ENCODE measurements at regions not wholly inside any gene's neighbourhood (a gene's known extent, or its start where the extent isn't known, plus 50 kb on each side); places are given as distances from the start of the nearest gene placed in this dataset.
"Not testable (repeated sequence)": the region's sequence is repeated elsewhere in the genome, so short reads cannot be mapped to it uniquely, and the experiment has no call there.

DNA sequence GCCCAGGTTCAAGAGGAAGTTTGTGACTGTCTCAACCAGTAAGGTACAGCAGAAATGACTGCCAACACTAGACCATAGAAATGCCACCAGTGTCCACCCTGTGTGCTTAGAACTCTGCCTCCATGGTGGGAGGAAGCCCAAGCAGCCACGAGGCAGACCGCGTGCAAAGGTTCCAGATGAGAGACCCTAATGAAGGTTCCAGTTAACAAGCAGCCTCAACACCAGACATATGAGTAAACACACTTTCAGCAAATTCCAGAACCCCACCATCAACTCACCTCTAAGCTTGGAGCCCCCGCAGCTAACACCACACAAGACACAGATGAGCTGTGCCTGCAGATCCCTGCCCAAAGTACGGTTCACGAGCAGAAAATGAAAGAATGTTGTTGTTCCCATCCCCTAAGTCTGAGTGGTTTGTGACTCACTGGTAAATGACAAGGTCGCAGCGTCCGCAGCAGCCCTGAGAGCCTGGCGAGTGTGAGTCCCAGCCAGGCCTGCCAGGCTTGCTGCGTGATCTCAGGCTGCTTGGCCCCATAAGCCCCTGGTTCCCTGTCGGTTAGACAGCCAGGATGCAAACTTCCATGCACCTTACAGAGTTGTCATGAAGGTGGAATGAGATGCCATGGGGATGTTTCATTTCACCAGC is 193.7 kb downstream of the C16orf95 start:
- DNase-seq: no peak

DNA sequence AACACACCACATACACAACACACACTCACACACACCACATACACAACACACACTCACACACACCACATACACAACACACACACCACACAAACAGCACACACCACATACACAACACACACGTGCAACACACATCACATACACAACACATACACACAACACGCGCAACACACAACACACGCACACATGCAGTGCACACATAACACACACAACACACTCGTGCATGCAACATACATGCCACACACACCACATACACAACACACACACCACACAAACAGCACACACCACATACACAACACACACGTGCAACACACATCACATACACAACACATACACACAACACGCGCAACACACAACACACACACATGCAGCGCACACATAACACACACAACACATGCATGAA is 192.8 kb downstream of the C16orf95 start:
- DNase-seq: not testable (repeated sequence)

DNA sequence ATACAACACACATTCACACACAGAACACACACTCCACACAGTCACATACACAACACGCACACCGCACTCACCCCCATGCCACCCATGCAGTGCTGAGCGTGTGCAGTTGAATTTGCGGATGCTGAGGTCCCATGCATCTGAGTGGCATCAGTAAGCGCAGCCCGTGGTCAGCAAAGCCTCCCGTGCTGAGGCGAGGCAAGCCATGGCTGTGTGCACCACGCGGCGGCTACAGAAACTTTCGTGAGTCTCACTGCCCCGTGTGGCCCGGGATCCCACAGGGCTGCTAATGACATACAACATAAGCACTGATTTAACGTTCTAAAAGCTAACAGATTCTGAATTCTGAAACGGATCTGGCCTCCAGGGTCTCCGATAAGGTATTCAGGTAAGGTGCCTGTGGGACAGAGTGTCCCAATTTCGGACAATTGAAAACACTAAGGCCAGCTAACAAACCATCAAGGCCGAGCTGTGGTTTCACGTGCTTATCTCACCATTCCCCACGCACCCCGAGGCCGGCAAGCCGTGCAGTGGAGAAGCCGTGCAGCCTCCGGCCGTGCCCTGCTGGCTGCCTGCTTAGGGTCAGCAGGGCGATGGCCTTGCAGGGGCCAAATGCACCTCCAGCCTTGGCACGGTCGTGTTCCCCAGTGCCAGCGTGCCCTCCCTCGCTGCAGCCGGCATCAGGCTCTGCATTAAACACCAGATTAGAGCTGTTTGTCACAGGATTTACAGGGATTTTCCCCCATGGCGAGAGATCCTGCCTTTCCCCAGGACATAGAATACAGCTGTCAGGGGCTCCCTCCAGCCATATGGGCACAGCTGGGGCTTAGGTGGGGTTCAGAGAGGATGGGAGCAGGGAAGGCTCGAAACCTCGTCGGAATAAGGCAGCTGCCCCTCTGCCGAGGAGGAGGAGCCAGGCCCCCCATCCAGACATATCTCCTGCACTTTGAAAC is 191.7 kb downstream of the C16orf95 start:
- DNase-seq: no peak

DNA sequence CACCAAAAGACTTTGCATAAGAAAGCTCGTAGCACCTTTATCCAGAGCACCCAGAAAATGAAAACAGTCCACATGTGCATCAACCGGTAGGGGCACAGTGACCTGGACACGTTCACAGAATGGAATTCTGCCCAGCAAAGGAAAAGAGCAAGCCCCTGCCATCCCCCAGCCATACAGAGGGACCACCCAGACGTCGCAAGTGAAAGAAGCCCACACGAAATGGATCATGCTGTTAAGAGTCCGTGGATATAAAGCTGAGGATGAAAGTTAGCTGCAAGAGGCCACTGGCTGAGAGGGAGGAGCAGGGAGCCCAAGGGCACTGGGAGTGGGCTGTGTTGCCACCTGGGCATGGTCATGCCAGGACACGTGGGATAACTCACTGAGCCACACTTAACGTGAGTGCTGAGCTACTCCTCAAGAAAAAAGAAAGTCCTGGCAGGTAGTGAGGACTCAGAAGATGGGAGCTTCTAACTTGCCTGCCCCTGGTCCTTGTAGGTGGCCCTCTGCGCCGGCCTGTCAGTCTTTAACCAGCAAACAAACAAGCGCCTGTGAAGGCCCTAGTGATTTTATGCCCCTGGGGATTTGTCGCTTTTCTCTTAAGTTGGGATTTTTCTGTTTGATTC is 190.7 kb downstream of the C16orf95 start:
- DNase-seq: no peak

DNA sequence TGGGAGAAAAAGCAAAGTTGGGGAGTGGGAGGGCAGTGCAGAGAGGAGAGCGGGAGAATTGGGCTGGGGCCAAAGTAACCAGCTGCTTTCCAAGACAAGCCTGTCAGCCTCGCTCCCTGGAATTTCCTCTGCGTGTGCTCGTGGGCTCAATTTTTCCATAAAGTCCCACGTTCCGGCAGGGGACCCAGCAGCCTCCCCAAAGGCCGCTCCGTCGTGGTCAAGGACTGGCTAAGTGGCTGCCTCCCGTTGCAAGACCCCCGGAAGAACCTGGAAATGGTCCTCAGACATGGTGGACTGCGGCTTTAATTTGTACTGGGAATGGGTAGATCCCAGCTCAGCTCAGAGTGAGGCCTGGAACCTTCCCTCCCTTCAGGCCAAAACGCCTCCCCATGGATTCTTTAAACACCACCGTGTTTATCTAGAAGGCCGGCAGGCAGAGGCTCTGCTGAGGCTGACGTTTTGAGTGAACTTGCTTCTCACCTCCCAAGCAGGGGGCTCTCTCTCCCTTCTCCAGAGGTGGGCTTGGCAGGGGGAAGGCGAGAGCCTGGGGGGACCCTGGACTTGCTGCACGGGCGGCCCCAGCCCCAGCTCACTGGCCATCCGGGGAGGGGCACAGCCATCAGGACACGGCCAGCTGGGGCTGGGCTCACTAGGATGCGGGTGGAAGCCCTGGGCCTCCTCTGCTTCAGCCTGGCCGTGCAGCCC is 190.0 kb downstream of the C16orf95 start:
- no peak for DNase-seq

DNA sequence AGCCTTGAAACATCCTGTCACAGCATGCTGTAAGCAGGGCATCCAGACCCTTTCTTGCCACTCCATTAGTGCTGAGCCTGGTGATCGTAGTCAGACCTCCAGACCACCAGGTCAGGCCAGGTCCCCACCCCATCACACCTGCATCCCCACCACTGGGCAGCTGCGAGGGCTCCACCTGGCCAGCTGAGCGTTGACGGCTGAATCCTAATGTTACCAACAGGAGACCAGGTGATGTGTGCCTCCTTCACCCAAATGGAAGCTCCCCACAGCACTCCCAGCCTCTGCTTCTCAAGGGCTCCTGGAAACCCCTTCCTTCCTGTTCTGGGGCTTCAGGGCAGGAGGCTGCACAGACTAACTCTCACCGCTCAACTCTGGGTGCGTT is 189.4 kb downstream of the C16orf95 start:
- no peak for DNase-seq

DNA sequence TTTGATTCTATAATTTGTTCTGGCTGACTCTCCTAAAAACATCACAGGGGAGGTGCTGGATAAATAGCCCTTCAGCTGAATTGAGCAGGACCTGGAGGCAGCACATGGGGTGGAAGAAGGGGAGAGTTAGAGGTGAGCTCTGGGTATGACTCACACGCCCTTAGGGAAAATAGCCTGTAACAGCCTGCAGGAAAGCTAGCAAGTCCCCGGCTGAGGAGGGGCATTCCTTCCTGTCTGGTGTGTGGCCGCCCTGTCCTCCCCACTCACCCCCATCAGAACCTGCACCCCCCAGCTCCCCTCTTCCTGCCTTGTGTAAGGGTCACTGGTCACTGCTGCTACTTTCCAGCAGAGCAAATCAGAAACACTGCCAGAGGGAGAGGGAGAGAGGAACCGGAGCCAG is 187.4 kb downstream of the C16orf95 start:
- no peak for DNase-seq

DNA sequence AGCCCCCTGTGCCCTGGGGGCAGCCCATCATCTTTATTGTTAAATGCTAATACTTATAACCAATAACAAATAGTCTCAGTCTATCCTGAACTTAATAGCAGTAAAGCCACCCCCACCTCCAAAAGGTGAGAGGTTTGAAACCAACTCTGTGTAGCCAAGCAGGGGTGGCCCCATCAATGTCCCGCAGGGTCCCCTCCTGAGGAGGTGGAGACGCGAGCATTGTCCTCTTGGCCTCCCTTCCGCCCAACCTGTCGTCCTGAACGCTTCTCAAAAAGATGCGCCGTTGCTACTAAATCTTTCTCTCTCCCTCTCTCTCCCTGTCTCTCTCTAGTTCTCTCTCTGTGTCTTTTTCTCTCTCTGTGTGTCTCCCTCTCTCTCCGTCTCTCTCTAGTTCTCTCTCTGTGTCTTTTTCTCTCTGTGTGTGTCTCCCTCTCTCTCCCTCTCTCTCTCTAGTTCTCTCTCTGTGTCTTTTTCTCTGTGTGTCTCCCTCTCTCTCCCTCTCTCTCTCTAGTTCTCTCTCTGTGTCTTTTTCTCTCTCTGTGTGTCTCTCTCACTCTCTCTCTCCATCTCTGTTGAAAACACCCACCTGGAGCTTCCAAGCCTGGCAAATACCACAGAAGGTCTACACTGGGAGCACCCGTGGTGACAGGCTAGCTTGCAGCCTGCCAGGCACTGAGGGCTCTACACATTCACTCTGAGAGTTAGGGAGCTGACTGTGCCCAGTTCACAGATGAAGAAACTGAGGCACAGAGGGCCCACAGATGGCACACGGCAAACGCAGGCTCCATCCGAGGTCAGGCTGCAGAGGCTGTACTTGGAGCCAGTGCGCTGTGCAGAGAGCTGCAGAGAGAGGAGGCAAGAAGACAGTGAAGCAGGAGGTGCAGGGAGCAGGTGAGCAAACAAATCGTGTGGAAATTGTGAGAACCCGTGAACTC is 185.9 kb downstream of the C16orf95 start:
- no peak for DNase-seq

DNA sequence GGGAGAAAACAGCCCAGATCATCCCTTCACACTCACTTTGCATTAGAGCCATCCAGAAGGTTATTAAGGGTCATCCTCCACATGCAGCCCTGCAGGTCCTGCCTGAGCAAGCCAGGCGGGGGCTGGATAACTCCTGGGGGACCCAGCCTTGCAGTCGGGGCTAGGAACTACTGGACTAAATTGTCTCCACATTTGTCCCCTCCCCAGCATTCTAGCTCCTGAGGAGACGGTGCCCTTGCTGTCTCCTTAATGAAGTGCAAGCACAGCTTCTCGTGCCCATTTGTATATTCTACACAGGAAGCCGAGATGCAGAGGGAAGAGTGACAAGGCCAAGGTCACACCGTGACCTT is 185.2 kb downstream of the C16orf95 start:
- DNase-seq: no peak

DNA sequence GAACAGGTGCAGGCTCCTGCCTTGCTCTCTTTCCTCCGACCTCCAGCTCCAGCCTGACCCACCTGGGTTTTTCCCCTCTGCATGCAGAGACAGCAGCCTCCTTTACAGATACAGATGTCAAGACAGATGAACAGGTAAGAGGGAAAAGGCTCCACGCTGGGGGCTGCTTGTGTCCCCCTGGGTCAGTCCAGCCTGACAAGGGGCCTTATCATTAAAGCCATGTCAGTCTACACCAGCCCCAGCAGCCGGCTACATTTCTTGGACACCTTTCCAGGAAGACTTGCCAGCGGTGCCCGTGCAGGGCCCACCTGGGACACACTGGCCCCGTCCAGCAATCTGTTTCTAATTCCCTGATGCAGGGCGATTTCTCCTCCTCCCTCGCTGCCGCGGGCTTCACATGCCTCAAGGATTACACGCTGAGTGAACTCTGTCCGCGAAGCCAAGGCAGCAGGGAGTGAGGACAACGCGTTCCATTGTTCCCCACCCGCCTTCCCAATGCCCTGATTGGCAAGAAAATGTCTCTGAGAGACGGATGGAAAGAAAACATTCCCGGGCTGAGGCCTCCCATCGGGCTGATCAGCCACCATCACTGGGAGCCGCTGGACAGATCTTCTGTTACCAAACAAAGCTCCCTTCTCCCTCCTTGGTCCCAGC is 184.7 kb downstream of the C16orf95 start:
- no peak for DNase-seq

DNA sequence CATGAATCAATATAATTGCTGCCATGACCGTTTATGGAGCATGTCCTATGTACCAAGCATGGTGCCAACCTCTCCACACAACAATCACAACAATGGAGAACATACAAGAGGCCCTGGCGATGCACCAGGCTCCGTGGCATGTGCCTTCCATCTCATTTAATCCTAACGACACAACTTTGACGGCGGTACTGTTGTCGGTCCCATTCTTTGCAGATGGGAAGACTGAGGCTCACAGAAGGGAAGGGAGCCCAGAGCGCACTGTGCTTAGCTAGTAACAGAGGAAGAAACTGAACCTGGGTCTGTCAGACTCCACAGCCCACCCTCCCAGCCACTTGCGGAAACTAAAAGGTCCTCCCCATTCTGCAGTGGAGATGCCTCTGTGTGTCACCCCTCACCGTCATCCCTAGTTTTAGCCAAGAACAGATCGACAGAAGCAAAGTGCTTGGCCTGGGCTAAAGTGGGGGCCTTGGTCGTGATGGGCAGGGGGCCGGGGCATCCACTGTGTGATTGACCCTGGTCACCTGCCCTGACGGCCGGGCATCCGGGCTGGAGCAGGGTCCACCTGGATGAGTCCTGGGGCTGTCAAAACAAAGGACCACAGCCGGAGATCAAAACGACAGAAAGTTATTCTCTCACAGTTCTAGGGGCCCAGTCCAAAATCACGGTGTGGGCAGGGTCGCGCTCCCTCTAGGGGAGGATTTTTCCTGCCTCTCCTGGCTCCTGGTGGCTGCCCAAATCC is 183.9 kb downstream of the C16orf95 start:
- DNase-seq: no peak

DNA sequence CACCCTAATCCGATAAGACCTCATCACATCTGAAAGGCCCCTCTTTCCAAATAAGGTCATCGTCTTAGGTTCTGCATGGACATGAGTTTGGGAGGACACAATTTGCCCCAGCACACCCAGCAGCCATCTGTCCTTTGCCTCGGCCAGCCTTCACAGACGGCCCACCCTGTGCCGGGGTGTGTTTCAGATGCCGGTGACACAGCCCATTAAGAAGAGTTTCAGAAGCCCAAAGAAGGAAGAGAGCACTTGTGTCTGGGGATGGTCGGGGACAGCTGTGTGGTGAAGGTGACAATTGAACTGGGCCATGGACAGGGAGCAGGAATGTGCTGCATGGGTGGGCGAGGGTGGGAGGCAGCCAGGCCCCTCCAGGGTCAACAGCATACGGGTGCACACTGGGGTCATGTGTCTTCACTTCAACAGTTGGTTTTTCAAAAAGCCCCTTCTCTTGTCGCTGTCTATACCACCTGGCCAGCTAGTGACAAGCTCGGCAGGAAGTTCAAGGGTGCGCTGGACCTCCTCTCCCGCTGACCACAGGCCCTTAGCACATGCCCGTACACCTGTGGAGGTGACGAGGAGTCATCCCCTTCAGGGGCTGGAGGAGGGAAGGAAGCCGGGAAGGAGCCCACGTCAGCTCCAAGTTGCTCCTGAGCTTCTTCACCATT is 183.1 kb downstream of the C16orf95 start:
- DNase-seq: no peak

DNA sequence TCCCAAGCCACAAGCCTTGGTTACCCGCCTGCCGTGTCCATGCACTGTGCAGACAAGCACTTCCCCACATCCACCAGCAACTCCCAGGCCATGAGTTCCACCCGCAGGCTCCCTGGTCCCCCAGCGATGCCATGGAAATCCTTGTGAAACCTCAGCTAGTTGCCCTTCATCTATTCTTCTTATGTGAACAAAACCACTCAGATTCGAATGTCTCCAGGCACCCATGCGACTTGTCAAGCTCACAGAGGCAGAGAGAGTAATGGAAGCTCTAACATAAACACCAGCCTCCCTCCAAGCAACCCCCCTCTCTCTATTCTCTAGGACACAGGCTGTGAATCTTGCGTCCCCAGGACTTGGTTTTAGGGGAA is 182.6 kb downstream of the C16orf95 start:
- no peak for DNase-seq

DNA sequence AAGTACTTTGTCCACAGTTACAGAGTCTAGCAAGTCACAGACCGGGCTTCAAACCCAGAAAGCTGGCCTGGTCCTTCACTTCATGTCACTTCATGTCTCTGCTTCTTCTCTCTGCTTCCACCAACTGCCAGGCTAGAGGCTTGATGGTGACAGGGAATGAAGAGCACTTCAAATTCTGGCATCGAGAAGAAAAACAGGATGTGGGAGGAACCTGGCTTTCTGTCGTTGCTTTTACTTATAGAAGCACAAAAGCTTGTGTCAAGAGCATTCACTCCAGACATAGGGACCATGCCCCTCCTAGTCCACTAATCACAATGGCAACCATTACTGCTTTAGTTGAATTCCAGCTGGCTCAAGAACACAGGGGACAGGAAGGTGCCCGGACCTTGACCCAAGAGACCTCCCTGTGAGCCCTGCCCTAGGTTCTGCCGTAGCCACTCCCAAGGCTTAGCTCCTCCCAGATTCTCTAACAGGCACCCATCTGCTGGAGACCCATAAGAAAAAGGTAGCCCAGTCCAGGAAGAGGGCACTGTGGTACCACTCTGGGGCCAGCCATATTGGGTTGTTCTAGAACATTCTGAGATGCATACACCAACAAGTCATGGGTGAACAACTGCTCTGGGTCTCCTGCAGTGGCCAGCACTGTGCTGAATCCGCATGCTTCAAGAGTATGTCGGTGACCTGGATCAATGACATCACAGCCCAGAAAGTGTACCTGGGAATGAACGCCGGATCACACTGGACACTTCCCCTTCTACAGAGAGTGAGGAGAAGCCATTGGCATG is 181.8 kb downstream of the C16orf95 start:
- DNase-seq: no peak

DNA sequence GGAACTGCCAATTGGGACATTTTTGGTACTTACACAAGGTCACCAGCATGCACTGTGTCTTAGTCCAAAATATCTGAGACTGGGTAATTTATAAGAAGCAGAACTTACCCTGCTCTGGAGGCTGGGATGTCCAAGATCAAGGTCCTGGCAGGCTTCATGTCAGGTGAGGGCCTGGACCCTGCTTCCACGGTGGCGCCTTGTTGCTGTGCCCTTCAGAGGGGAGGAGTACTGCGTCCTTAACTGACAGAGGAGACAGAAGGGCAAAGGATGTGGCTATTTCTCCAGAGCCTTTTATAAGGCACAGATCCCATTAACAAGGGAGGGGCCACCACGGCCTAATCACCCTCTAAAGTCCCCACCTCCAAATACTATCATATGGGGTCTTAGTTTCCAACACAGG is 178.9 kb downstream of the C16orf95 start:
- DNase-seq: no peak

DNA sequence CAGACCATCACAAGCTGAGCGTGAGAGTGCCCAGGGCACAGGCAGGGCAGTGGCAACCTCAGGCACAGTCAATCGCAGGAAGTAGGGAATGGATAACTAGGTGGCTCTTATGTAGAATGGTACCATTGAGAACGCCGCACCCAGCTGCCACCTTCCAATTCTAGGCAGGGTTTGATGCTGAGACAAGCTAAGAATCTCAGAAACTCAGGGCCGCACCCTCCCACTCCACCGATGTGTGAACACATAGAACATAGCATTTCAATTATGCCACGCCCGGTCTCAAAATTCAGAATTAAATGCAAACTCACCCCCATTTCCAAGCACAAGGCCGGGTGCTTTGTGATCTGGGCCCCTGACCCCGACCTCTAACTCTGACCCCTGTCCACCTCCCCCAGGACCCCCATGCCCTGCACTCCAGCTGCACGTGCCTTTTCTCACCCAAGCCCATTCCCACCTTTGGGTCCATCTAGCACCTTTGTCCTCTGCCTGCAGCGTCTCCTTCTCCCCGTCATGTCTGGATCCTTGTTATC is 178.4 kb downstream of the C16orf95 start:
- DNase-seq: no peak

DNA sequence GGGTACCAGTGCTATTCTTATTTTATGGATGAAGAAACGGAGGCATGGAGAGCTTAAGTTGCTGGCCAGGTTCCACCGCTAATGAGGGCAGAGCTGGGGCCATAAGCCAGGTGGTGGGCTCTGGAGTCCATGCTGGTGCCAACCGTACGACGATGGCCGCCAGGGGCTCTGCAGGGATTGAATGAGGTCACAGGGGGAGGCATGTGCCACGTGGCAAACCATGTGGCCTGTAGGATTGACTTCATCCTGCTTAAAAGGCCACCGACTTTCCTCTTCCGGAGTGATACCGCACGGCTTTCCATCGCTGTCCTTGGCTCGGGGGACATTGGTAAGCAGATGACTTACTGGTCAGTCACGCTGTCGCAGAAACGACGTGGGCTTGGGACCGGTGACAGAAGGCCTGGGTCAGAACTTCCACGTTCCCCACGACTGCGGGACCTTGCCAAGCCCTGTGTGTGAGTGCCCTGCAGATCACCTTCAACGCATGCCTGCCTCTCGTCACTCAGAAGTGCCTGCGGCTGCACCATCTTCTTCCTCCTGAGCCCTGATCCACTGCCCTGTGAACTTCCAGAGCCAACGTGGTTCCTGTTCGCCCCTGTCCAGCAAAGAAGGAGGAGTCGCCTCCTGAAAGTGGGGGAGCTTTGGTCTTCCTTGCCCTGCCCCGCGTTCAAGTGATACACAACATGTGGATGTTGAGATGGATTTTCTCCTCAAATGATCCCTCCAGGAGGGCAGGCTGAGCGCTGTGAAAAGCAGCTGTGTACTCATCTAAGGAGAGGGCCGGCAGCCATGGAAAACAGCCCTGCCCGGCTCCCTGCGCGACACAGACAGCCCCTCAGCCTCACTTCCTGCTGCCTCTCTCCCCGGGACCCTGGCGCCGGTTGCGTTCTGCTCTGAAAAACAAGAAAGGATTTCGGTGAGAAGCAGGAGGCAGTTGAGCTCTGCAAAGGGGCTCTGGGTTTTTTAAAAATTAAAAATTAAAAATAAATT is 176.7 kb downstream of the C16orf95 start:
- no peak for DNase-seq

DNA sequence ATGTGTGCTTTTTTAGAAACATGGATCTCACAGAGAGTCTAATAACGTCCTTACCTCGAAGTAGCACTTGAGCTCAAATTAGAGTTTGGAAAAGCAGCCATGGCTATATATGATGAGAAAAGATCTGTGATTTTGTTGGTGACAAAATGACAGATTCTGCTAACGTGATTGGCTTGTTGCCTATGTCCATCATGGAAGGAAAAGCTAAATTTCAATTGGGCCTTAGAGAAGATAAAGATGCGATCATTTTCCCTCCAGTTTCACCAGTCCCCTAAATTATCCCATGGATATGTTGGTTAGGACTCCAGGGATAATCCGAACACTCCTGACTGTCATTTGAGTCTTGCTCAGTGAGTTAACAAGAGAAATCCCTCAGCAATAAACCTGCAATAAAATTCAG is 175.8 kb downstream of the C16orf95 start:
- no peak for DNase-seq
